HG03558 (cell line): ENCODE measurements at regions not wholly inside any gene's neighbourhood (a gene's known extent, or its start where the extent isn't known, plus 50 kb on each side); places are given as distances from the start of the nearest gene placed in this dataset.

ENCODE experiments used
- ATAC-seq: cut with Tn5 transposase; IDR thresholded peaks from one replicate; pipeline ENCODE4 v1.9.1; 2021; ENCODE audit warnings: moderate number of reproducible peaks; ENCODE audit not compliant: unreplicated experiment; ENCODE audit errors: extremely low read depth

DNA sequence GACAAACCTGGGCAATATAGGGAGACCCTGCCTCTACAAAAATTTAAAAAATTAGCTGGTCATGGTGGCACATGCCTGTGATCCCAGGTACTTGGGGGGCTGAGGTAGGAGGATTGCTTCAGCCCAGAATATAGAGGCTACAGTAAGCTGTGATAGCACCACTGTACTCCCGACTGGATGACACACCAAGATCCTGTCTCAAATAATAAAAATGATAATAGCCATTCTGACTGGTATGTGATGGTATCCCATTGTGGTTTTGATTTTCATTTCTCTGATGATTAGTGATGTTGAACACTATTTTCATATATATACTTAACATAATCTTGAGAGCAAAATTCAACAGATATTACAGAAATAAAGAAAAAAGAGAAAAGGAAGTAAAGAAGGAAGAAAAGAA, 1491.0 kb upstream of the PIK3C3 start:
- ATAC-seq = no peak

DNA sequence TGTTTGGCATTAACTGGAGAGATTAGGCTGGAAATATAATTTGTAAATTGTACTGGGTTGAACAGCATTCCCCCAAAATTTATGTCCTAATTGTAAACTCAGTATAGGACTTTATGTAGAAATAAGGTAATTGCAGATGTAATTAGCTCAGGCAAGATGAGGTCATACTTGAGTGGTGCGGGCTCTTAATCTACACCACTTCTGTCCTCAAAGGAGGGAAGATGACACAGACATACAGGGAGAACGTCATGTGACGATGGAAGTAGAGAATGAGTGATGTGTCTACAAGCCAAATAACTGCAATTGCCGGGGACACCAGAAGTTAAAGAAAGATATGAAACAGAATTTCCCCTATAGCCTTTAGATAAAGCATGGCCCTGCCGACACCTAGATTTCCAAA, 1501.1 kb upstream of the PIK3C3 start:
- ATAC-seq = no peak

DNA sequence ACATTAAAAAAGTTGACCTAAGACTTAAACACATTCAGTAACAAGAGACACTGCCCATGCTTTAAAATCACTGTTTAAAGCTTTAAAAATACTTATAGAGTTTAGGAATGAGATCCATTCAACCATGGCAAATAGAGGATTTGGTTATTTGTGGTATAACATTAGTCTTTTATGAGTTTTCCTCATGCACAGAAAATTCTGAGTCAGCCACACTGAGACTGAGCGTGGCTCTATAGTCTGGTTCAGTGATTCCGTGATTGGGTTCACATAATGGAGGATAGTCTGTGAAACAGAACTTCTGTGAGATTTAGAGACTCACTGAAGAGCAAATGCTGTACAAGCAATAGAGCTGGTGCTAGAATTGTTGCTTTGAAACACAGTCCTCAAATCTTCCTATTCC, 1502.4 kb upstream of the PIK3C3 start:
- no peak for ATAC-seq

DNA sequence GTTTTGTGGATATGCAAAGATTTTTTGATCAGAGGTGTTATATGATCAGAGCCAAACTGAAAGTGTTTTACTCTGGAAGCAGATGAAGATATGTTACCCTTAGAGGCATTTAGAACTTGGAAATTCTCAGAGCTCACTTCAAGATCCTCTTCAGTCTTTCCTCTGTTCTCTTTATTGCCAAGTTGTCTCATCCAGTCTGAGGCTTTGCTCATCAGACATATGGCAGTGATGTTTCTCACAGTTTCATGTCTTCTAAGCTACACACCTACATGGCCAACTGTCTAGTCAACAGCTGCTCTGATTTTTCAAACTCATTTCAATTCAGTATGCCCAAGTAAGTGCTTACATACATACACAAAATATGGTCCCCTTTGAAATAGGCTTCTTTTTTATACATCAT, 1504.3 kb upstream of the PIK3C3 start:
- ATAC-seq = no peak

DNA sequence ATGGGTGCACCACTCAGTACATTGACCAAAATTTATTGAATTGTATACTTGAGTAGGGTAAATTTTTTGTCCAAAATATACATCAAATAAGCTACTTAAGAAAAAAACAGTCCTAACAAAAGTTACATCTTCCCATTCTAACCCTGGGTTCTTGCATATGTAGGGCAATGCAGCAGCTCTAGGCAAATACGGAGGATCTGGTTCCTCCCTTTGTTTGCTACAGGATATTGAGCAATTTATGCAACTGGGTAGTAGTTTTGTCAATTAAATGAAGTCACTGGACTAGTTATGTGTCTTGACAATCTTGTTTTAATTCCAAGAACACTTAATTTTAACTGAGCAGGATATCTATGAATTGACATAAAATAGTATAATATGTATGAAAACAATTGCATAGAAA, 1507.2 kb upstream of the PIK3C3 start:
- ATAC-seq = no peak

DNA sequence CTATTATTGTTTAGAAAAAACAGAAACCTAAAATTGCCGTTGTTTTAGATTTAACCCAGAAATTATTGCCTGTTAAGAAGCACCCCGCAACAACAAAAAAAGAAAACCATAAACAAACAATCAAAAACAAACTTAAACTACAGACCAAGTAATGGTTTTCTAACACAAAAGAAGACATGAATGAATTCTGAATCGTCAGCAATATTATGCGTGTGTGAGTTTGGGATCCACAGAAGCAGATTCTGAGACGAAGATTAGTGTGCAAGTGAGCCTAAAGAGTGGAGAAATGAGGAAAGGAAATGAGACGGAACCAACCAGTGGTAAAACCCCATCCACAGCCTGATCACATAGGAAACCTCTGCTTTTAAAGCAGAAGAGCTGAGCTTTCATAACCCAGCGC, 1514.9 kb upstream of the PIK3C3 start:
- no peak for ATAC-seq

DNA sequence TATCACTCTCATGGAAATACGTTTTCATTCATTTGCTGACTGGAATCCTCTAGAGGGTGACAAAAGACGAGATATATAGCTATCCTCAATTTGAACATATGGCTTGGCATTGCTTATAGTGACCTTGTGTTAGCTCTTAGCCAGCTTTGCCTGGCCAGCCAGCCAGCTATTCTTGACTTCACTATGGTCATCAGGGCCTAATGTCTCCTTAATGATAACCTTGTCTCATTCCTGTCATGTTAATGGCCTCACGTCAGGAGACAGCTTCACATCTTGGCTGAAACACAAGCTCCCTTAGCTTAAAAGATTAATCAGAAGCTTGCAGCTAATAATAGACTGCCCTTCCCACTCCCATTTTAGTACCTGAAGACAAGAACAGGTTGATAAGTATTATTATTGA, 1517.5 kb upstream of the PIK3C3 start:
- ATAC-seq = no peak

DNA sequence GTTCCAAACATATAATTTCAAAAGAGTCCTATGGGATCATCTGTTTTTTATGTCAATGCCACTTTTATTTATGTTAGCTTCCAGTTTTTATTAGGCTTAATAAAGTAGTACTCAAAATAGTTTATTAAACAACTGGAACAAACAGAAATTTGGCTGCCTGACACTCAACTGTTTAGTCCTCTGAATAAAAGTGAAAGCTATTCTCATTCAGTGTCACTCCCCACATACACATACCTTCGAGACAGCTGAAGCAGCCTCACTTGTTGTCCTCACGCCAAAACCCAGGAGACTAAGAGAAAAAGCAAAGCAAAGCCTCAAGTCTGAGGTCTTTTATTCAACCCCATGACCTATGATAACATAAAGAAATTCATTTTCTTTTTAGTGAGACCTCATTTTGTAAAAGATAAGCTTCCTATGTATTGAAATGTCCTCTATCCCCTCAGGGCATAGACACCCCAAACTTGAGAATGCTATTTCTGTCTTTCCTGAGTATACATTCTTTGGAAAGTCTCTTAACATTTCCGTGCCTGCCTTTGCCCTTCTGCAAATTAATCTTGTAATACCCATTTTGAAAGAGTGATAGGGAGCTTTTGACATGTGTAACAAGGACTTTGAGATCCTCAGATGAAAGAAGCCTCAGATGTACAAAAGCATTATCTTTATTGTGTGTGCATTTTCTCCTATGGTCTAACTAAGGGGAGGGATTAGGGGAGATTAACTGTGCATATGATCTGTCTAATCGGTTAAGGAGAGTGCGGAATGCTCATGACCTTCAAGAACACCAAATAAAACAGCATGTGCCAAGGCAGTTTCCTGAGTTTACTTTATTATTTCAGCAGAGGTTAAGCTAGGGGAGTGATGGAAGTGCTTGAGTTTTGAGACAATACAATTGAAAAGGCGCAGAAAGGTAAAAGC, 1523.7 kb upstream of the PIK3C3 start:
- ATAC-seq = no peak

DNA sequence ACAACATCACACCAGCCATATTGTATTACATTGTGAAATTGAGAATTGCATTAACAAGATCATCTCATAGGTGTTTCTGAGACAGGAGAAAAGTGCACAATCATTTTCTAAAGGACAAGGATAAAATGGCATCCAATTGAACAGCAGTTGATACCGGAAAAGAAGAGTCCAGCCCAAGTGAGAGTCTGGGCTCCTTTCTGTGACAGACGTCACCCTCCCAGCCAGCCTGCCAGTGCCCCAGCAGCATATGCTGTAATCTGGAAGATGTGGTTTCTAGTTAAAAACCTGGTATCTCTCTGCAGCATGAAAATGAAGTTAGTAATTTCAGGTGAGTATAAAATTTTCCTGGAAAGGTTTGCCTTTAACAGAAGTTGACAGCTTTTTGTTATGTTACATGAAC, 1531.7 kb upstream of the PIK3C3 start:
- no peak for ATAC-seq

DNA sequence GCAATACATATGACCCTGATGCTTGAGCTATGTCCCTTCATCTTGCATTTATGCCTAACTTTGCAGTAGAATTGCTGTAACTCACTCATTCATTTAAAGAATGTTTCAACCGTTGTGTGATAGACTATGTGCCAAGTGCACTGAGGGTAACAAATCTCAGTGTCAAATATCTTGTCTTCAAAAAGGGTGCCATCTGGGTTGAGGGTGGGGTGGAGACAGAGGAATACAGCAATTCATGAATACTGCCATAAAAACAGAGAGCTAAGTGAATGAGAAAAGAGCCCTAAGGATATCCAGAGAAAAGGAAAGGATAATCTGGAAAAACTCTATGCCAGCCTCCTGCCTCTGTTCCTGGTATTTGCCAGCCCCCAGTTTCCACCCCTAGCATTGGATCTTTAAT, 1534.4 kb upstream of the PIK3C3 start:
- no peak for ATAC-seq

DNA sequence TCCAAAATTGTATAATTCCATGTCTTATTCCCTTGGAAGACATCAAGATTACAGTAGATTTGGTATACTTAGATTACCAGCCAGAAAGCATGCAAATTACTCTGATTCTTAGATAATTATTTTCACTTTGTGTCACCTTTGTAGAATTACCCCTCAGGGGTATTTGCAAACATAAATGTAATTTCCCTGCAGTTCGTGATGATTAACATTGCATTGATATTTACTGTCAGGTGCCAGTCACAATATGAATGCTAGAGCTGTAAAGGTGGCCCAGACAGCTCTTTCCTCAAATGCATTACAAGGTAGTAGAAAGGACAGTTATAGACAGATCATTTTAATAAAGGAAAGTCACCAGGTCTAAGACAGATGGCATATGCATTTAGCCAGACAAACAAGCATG, 1537.5 kb upstream of the PIK3C3 start:
- ATAC-seq = no peak

DNA sequence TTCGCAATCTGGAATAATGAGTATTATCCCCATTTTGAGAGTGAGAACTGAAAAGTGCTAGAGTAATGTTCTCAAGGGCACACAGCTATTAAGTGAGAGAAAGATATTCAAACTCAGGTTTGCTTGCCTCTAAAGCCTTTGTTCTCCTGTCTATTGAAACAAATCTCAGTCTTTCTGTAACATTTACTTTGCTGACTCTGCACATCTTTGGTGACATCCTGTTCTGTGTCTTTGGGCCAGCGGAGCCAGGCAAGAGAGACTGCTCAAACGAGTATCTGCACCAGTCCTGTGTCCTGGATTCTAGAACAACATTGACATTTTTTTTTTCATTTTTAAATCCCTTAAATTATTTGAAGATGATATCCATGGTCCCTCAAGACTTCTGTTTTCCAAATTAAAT, 1539.2 kb upstream of the PIK3C3 start:
- ATAC-seq = no peak

DNA sequence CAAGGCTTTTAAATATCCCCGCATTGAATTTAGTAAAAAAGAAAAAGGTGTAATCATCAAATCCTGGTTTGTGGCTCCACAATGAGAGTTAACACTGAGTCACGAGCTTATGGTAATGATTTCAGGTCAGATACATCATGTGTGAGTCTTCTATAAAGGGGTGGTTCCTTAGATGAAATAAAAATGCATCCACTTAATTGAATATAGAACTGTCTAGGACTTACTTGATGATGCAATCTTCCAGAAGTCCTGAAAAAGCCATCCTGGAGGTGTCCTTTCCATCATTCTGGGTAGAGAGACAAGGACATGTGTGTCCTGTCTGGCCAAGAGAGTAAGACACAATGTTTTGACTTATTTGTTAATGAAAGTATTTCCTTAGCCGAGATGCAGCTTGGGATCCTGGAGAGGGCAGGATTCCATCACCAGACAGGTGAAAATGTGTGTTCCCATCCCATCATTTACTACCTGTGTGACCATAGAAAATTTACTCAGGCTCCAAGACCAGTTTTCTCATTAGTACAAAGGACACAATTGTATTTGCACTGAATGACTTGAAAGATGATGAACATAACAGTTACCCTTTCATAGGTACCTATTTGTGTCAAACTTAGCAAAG, 1539.8 kb upstream of the PIK3C3 start:
- ATAC-seq = no peak

DNA sequence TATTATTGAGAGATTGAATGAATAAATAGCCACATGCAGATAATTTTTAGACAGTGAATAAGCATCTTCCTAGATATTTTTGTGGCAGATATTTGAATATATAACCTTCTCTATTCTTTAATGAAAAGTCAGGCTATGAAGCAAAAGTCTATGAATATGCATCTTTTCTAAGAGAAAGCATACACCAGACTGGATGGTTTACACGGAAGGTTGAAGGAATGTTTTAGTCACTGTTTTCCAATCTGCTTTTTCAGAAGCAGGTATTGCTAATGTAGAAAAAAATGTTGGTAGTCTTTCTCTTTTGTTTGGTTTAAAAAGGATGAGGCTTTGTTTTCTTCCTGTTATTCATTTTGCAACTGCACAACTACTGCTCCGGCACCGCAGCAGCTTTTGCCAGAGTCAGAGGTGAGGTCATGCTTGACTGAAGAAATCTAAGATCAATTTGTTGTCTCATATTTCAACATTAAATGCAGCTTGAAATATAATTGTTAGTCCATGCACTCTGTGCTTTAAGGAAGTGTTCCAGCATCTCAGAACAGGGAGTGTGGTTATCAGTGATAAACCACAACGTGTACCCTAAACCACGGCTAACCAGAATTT, 1540.8 kb upstream of the PIK3C3 start:
- ATAC-seq = no peak

DNA sequence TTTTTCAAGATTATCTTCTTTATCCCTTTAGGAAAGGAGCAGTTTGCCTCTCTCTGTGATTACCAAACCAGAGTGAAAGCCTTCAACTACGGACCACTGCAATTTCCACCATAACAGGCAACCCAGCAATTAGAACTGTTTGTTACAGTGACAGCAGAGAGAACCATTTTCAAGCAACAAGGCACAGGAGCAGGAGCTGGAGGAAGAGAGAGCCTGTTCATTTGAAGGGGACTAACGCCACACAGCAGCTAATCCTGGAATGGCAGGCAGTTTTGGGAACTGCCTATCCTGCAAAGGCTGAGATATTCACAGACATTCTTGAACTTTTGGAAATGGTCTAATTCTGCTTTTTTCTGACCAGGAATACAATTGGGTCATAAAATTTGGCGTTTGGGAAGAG, 1541.9 kb upstream of the PIK3C3 start:
- no peak for ATAC-seq

DNA sequence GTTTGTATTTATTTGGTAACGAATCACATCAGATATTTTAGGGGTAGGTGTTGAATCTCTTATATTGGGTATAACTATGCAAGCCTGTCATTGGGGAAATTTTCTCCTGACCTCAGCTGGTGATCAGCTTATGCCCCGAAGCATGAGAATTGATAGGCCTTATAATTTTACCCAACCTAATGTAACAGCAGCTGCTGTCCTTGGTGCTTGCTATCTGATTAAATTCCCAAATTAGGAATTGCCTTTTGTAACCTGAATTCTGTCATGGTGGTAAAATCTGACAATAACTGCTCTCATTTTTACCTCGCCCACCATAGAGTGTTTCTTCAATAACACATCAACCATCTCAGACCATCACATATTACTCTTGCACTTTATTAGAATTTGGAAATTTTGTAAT, 1542.6 kb upstream of the PIK3C3 start:
- ATAC-seq = no peak

DNA sequence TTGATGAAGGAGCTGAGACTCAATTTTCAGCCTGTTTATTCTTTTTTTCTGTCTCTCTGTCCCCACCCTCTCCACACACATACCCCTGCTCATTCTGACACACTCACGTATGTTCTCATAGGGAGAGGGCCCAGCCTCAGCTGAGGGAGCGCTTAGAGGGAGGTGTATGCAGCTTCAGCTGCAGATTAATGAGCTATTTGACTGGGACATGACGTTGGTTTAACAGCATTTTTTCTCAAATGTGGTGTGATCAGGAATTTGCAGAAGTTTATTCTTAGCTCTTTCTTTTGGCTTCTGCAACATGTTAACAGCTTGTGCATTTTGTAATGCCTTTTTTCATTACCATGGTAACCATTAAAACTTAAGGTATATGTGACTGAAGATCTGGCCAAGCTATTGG, 1547.1 kb upstream of the PIK3C3 start:
- no peak for ATAC-seq

DNA sequence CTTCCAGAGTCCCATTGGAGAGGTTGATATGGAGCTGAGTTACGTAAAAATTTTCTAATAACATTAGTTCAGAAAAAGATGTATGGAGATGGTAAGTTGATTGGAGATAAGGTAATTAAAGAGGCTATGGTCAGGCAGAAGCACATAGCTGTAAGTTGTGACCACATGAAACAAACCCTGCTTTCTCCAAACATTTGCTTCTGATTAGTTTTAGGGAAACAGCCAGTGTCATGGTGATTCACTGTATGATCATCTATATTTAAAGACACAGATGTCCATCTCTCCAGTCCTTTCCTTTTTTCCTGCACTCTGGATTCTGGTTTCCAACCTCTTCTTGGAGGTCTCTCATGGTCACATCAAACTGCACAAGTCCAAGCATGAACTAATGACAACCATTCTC, 1550.8 kb upstream of the PIK3C3 start:
- no peak for ATAC-seq

DNA sequence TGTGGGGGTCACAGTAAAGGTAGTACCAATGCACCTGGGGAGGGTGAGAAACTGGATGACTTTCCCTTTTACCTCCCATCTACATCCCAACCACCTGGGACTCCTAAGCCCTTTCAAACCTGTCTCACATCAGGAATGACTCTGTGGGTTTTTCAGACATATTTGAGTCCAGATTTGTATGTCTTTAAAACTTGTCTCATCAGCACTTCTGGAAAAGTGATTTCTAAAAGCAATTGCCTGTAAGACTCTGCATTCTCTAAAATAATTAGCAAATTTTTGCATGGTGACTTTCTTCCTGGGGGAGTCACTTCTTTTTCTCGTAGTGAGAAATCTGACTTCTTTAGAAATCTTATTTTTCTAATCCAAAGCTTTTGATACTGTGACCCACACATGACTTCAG, 1553.0 kb upstream of the PIK3C3 start:
- no peak for ATAC-seq

DNA sequence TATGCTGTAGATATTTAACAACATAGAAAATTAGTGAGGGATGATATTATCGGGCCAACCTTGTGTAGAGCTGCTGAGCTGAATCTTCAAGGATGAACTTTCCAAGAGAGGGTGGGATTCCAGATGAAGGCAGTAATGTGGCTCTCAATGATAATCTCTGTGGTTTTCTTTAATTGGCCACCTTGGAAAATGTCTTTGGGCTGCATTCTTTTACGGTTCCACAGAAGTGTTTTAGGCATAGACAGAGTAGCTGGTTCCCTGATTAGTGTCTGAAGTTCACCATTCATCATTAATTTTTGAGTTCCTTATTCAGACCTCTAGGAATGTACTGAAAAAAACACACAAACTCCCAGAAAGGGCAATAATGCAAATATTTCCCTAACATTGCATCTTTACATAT, 1566.9 kb upstream of the PIK3C3 start:
- ATAC-seq = no peak

DNA sequence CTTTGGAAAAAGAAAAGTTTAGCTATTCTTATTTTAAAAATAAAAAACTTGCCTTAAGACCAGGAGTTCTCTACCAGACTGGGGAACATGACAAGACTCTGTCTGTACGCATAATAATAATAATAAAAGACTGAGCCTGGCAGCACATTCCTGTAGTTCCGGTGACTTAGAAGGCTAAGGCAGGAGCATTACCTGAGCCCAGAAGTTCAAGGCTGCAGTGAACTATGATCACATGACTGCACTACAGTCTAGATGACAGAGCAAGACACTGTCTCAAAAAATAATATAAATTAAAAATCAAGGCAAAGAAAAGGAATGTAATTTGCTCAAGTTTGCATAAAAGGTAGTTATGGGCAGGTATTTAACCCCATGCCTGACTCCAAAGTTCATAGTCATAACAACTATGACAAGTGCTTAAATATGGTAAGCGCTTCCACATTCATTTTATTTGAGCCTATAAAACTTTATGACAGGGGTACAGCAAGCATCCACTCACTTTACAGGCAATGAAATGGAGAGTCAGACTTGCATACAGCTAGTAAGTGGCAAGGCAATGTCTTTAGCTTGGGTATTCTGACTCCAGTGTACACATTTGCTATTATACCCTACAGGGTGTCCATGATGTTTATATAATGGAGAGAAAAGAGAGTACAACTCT, 1567.8 kb upstream of the PIK3C3 start:
- ATAC-seq = no peak
